SK-N-SH (cell line): ENCODE measurements at regions not wholly inside any gene's neighbourhood (a gene's known extent, or its start where the extent isn't known, plus 50 kb on each side); places are given as distances from the start of the nearest gene placed in this dataset.

Experiments used
- CTCF ChIA-PET: fragments of 300-600, 350-600 bp; formaldehyde crosslinking; extraction: SDS; loops from one replicate; lab custom pipeline; 2021; lab: Yijun Ruan, JAX
- POLR2A ChIA-PET: fragments of 350-600 bp; sonication (Branson Sonifier 250); formaldehyde crosslinking; extraction: SDS; loops from one replicate; lab custom pipeline; 2020; ENCODE audit warnings: antibody characterized with exemption, inconsistent platforms; lab: Yijun Ruan, JAX
- DNase-seq: peaks from one replicate; pipeline ENCODE4 v3.0.0; 2012
- H2AFZ ChIP-seq: fragments of 200-600 bp; sonication (generic); 2 replicates; pipeline ENCODE4 v1.8.1; 2016; ENCODE audit warnings: antibody characterized with exemption, mild to moderate bottlenecking, low read depth
- H3F3A ChIP-seq: fragments of 200-600 bp; sonication (generic); replicated peaks from 2 replicates; pipeline ENCODE3; 2016; ENCODE audit warnings: antibody characterized with exemption, mild to moderate bottlenecking; ENCODE audit not compliant: insufficient read depth
- H3K27ac ChIP-seq, 2 experiments: fragments of 200-500 bp in 1 of 2; fragments of 200-600 bp in 1 of 2; sonication (Bioruptor generic) in 1 of 2; sonication (generic), shearing (Covaris generic) in 1 of 2; 2 replicates each; pipeline versions ENCODE4 v1.5.1 to v1.6.1; 2014 to 2016; ENCODE audit warnings: low read depth in 2 of 2, inconsistent platforms in 1 of 2, low read length in 1 of 2, mild to moderate bottlenecking in 1 of 2, mixed read lengths in 1 of 2
- H3K27me3 ChIP-seq: fragments of 200-600 bp; sonication (generic), shearing (Covaris generic); 2 replicates; pipeline ENCODE4 v1.6.1; 2016; ENCODE audit warnings: mixed run types; ENCODE audit not compliant: insufficient read depth
- H3K36me3 ChIP-seq, 2 experiments: fragments of 200-500 bp in 1 of 2; fragments of 200-600 bp in 1 of 2; sonication (Bioruptor generic) in 1 of 2; sonication (generic) in 1 of 2; replicated peaks in 1 of 2; 2 replicates each; pipeline versions ENCODE3 to v1.5.1; 2014 to 2016; ENCODE audit warnings: low read length in 1 of 2, mild to moderate bottlenecking in 1 of 2; ENCODE audit not compliant: insufficient read depth in 2 of 2, control insufficient read depth in 1 of 2
- H3K4me1 ChIP-seq, 2 experiments: fragments of 200-500 bp in 1 of 2; fragments of 200-600 bp in 1 of 2; sonication (Bioruptor generic) in 1 of 2; sonication (generic), shearing (Covaris generic) in 1 of 2; 2 replicates each; pipeline versions ENCODE4 v1.5.1 to v1.6.1; 2014 to 2016; ENCODE audit warnings: low read depth in 1 of 2, low read length in 1 of 2, mixed run types in 1 of 2; ENCODE audit not compliant: insufficient read depth in 2 of 2, control insufficient read depth in 1 of 2
- H3K4me2 ChIP-seq: fragments of 200-600 bp; sonication (generic), shearing (Covaris generic); 2 replicates; pipeline ENCODE4 v1.6.1; 2017; ENCODE audit warnings: mixed run types
- H3K4me3 ChIP-seq, 2 experiments: fragments of 200-500 bp in 1 of 2; fragments of 200-600 bp in 1 of 2; sonication (Bioruptor generic) in 1 of 2; sonication (generic), shearing (Covaris generic) in 1 of 2; 2 replicates each; pipeline versions ENCODE4 v1.5.1 to v1.8.1; 2014 to 2016; ENCODE audit warnings: low read depth in 2 of 2, inconsistent platforms in 1 of 2, low read length in 1 of 2, mild to moderate bottlenecking in 1 of 2, mixed read lengths in 1 of 2, moderate library complexity in 1 of 2
- H3K79me2 ChIP-seq: fragments of 200-600 bp; sonication (generic); 2 replicates; pipeline ENCODE4 v1.8.1; 2017; ENCODE audit warnings: mild to moderate bottlenecking; ENCODE audit not compliant: insufficient read depth
- H3K9ac ChIP-seq: fragments of 200-600 bp; sonication (generic); 2 replicates; pipeline ENCODE4 v1.6.1; 2017; ENCODE audit warnings: mixed run types
- H3K9me2 ChIP-seq: fragments of 200-600 bp; sonication (generic); 2 replicates; pipeline ENCODE4 v1.6.1; 2017; ENCODE audit warnings: mixed run types
- H3K9me3 ChIP-seq: fragments of 200-600 bp; sonication (generic); 2 replicates; pipeline ENCODE4 v1.6.1; 2017; ENCODE audit warnings: mixed run types, mild to moderate bottlenecking, moderate library complexity
- H4K20me1 ChIP-seq: fragments of 200-600 bp; sonication (generic); 2 replicates; pipeline ENCODE4 v1.6.1; 2017; ENCODE audit warnings: mild to moderate bottlenecking, mixed run types; ENCODE audit not compliant: insufficient read depth
- ELF1 ChIP-seq: IDR thresholded peaks from 2 replicates; pipeline ENCODE4 v1.4.0; 2012
- EZH2phosphoT487 ChIP-seq: fragments of 200-600 bp; sonication (generic); IDR thresholded peaks from 2 replicates; pipeline ENCODE4 v1.6.1; 2017; ENCODE audit warnings: low read depth, mixed run types, mild to moderate bottlenecking, antibody characterized with exemption, moderate library complexity, borderline replicate concordance
- GABPA ChIP-seq: IDR thresholded peaks from 2 replicates; pipeline ENCODE4 v1.4.0; 2012; ENCODE audit warnings: low read depth, mild to moderate bottlenecking
- POLR2AphosphoS5 ChIP-seq: IDR thresholded peaks from 2 replicates; pipeline ENCODE4 v1.6.1; 2012; ENCODE audit warnings: low read depth, low read length
- RCOR1 ChIP-seq: fragments of 150-350 bp; IDR thresholded peaks from 2 replicates; pipeline ENCODE4 v1.6.1; 2017; ENCODE audit warnings: antibody characterized with exemption, low read length
- RXRA ChIP-seq: IDR thresholded peaks from 2 replicates; pipeline ENCODE4 v1.4.0; 2012; ENCODE audit warnings: low read depth, mild to moderate bottlenecking, borderline replicate concordance
- SIN3A ChIP-seq: IDR thresholded peaks from 2 replicates; pipeline ENCODE4 v1.6.1; 2012; ENCODE audit warnings: low read depth, mild to moderate bottlenecking, low read length, moderate library complexity, borderline replicate concordance
- TAF1 ChIP-seq: IDR thresholded peaks from 2 replicates; pipeline ENCODE4 v1.6.1; 2012; ENCODE audit warnings: low read depth, mild to moderate bottlenecking, low read length, moderate library complexity, borderline replicate concordance
- TEAD4 ChIP-seq: IDR thresholded peaks from 2 replicates; pipeline ENCODE4 v1.4.0; 2012; ENCODE audit warnings: mild to moderate bottlenecking, borderline replicate concordance; ENCODE audit not compliant: insufficient read depth
- WGBS: methylation state at CpG from one replicate; pipeline ENCODE4 v1.1.6; 2017; ENCODE audit warnings: low lambda C conversion rate; 5-methylcytosine and 5-hydroxymethylcytosine counted together
- TF ChIP-seq, protein P1 (sequence below): IDR thresholded peaks from 2 replicates; pipeline ENCODE4 v1.4.0; 2012; ENCODE audit warnings: low read depth, borderline replicate concordance
- TF ChIP-seq, protein P2 (sequence below): fragments of 150-350 bp; IDR thresholded peaks from 2 replicates; pipeline ENCODE4 v1.6.1; 2017; ENCODE audit warnings: antibody characterized with exemption, low read length, low read depth, borderline replicate concordance
- TF ChIP-seq, protein P3 (sequence below): fragments of 150-350 bp; IDR thresholded peaks from 2 replicates; pipeline ENCODE4 v1.6.1; 2016; ENCODE audit warnings: mild to moderate bottlenecking, low read depth, low read length
- TF ChIP-seq, protein P4 (sequence below): IDR thresholded peaks from 2 replicates; pipeline ENCODE4 v1.4.0; 2012; ENCODE audit warnings: low read depth

DNA sequence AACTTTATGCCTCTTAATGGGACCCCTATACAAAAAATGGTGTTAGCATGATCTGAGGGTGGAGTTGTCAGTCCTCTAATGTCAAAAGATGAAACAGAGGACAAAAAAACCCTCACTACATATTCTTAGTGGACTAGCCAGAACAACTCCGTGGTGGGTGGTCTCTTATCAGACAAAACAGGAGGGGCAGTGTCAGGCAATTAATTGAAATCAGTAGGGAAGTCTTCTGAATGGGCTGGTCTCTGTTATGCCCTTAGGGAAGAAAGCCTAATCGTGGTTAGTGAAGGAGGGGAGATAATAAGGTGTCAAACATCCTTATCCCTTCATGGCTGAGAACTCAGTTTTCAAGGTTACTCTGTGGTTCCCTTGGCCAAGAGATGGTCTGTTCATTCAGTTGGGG is 909.4 kb downstream of the GRID1 start (continued):
- TF ChIP-seq GABPA: no peak

DNA sequence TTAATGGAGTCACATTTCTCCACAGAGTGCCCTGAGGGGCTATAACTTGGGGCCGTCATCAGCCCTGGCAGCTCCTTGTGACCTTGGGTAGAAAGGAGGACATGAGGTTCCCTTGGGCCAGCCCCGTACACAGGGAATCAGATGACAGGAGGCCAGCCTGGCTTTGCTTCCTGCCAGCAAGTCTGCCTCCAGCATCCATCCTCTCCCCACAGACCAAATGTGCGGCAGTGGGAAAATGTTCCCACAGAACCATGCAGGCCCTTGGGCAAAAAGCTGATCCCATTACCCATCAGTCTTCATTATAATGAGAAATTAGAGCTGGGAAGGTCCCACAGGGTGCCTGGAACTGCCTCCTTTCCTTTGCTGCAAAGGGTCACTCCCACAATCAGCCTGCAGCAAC is 908.3 kb downstream of the GRID1 start:
- POLR2A ChIA-PET: no interaction called here
- H3F3A ChIP-seq: no peaks in the 10 kb centered on the region
- H3K27me3 ChIP-seq: no peaks in the 10 kb centered on the region
- no peaks in the 10 kb centered on the region for H3K9me2 ChIP-seq
- H3K4me2 ChIP-seq: no peak overlapping the region
- H3K27ac ChIP-seq: no peak overlapping the region
- no peaks in the 10 kb centered on the region; a peak in 1 of 4 replicates for H3K4me1 ChIP-seq
- TF ChIP-seq POLR2AphosphoS5 (no peak), RXRA (no peak), ELF1 (no peak), TAF1 (no peak), EZH2phosphoT487 (no peak), TEAD4 (no peak), RCOR1 (no peak)
- TF ChIP-seq, protein P1, sequence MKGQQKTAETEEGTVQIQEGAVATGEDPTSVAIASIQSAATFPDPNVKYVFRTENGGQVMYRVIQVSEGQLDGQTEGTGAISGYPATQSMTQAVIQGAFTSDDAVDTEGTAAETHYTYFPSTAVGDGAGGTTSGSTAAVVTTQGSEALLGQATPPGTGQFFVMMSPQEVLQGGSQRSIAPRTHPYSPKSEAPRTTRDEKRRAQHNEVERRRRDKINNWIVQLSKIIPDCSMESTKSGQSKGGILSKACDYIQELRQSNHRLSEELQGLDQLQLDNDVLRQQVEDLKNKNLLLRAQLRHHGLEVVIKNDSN: no peak
- TF ChIP-seq, protein P2, sequence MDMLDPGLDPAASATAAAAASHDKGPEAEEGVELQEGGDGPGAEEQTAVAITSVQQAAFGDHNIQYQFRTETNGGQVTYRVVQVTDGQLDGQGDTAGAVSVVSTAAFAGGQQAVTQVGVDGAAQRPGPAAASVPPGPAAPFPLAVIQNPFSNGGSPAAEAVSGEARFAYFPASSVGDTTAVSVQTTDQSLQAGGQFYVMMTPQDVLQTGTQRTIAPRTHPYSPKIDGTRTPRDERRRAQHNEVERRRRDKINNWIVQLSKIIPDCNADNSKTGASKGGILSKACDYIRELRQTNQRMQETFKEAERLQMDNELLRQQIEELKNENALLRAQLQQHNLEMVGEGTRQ: no peak
- TF ChIP-seq, all 33 proteins: peak for 0
- peak; percentile 15 for DNase-seq
- Histone ChIP-seq H3K9me3 (no peaks in the 10 kb centered on the region; the same call in 1 of the 2 replicates), H2AFZ (no peak overlapping the region), H3K9ac (no peak overlapping the region), H4K20me1 (no peaks in the 10 kb centered on the region), H3K79me2 (no peaks in the 10 kb centered on the region), H3K36me3 (no peaks in the 10 kb centered on the region), H3K4me3 (no peak overlapping the region)
- 44% methylated on average over 3 of the region's 3 CpGs for WGBS
- CTCF ChIA-PET: interaction anchor here (1.2 kb wide), 1 partner anchor 16 kb away, joined by 4 read pairs; no protein-coding TSS in a partner anchor

DNA sequence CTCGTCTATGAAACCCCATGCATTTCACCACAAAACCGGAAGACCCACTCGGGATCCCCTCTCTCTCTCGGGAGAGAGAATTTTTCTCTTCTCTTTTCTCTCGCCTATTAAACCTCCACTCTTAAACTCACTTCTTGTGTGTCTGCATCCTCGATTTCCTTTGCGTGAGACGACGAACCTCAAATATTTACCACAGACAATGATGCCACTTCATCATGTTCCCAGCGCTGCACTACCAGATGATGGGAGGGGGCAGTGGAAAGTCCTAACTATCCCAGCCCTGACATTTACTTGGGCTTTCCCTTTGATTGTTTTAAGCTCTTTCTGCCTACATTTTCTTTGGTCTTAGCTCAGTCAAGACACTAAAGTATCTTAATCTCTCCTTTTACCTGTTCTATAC is 906.7 kb downstream of the GRID1 start:
- 59% methylated on average over 9 of the region's 10 CpGs for WGBS
- H3K4me3 ChIP-seq: no peak overlapping the region
- ChIA-PET POLR2A (no interaction called here), CTCF (no interaction called here)
- peaks cover 5% of the 10 kb centered on the region; the same call in 1 of the 2 replicates for H3K9me3 ChIP-seq
- no peak overlapping the region for H3K9ac ChIP-seq
- H3K27ac ChIP-seq: no peak overlapping the region
- no peak overlapping the region for H3K4me2 ChIP-seq
- H2AFZ ChIP-seq: no peak overlapping the region
- no peaks in the 10 kb centered on the region for H3K36me3 ChIP-seq
- H3K79me2 ChIP-seq: no peaks in the 10 kb centered on the region
- TF ChIP-seq, protein P3, sequence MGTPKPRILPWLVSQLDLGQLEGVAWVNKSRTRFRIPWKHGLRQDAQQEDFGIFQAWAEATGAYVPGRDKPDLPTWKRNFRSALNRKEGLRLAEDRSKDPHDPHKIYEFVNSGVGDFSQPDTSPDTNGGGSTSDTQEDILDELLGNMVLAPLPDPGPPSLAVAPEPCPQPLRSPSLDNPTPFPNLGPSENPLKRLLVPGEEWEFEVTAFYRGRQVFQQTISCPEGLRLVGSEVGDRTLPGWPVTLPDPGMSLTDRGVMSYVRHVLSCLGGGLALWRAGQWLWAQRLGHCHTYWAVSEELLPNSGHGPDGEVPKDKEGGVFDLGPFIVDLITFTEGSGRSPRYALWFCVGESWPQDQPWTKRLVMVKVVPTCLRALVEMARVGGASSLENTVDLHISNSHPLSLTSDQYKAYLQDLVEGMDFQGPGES: no peak
- TF ChIP-seq, protein P4, sequence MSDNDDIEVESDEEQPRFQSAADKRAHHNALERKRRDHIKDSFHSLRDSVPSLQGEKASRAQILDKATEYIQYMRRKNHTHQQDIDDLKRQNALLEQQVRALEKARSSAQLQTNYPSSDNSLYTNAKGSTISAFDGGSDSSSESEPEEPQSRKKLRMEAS: no peak
- TF ChIP-seq SIN3A: no peak
- TF ChIP-seq, protein P1: no peak
- no peak for TF ChIP-seq TAF1
- no peaks in the 10 kb centered on the region for H3K27me3 ChIP-seq
- no peaks in the 10 kb centered on the region for H4K20me1 ChIP-seq
- no peaks in the 10 kb centered on the region; a peak in 1 of 4 replicates for H3K4me1 ChIP-seq
- H3F3A ChIP-seq: no peaks in the 10 kb centered on the region
- no peaks in the 10 kb centered on the region for H3K9me2 ChIP-seq
- no peak for DNase-seq
